Karpas-422 (cell line): ENCODE measurements at regions not wholly inside any gene's neighbourhood (a gene's known extent, or its start where the extent isn't known, plus 50 kb on each side); places are given as distances from the start of the nearest gene placed in this dataset.
"Not testable (repeated sequence)": the region's sequence is repeated elsewhere in the genome, so short reads cannot be mapped to it uniquely, and the experiment has no call there.

ENCODE experiments used
- DNase-seq: peaks from one replicate; pipeline ENCODE4 v3.0.0-alpha.2; 2015
- H2AFZ ChIP-seq: fragments of 200-600 bp; sonication (generic); 2 replicates; pipeline ENCODE4 v1.6.1; 2014; ENCODE audit warnings: antibody characterized with exemption, low read length, mixed read lengths
- H3K27ac ChIP-seq: fragments of 200-600 bp; sonication (generic); 2 replicates; pipeline ENCODE4 v1.5.1; 2014; ENCODE audit warnings: mild to moderate bottlenecking, low read length, moderate library complexity
- H3K27me3 ChIP-seq: fragments of 200-600 bp; sonication (generic); 2 replicates; pipeline ENCODE4 v1.6.1; 2014; ENCODE audit warnings: low read length, mixed read lengths
- H3K36me3 ChIP-seq: fragments of 200-600 bp; sonication (generic); 2 replicates; pipeline ENCODE4 v1.6.1; 2014; ENCODE audit warnings: low read length, mixed read lengths; ENCODE audit not compliant: insufficient read depth
- H3K4me1 ChIP-seq: fragments of 200-600 bp; sonication (generic); 2 replicates; pipeline ENCODE4 v1.6.1; 2014; ENCODE audit warnings: mild to moderate bottlenecking, low read length, mixed read lengths
- H3K4me2 ChIP-seq: fragments of 200-600 bp; sonication (generic); 2 replicates; pipeline ENCODE4 v1.6.1; 2014; ENCODE audit warnings: low read length, low read depth, mild to moderate bottlenecking; ENCODE audit not compliant: poor library complexity, severe bottlenecking
- H3K4me3 ChIP-seq: fragments of 200-600 bp; sonication (generic); 2 replicates; pipeline ENCODE4 v1.5.1; 2014; ENCODE audit warnings: mild to moderate bottlenecking, antibody characterized with exemption, low read length, mixed read lengths
- H3K79me2 ChIP-seq: fragments of 200-600 bp; sonication (generic); 2 replicates; pipeline ENCODE4 v1.6.1; 2014; ENCODE audit warnings: mild to moderate bottlenecking, low read length, mixed read lengths
- H3K9ac ChIP-seq: fragments of 200-600 bp; sonication (generic); 2 replicates; pipeline ENCODE4 v1.6.0; 2014; ENCODE audit warnings: low read length
- H3K9me2 ChIP-seq: fragments of 200-600 bp; sonication (generic), shearing (Covaris generic); replicated peaks from 2 replicates; pipeline ENCODE4 v1.6.0; 2014; ENCODE audit warnings: mild to moderate bottlenecking, low read length, moderate library complexity; ENCODE audit not compliant: insufficient read depth
- H3K9me3 ChIP-seq: fragments of 300-700, 200-600 bp; sonication (generic); 2 replicates; pipeline ENCODE4 v1.6.1; 2014; ENCODE audit warnings: low read length, mixed read lengths
- H4K20me1 ChIP-seq: fragments of 200-600 bp; sonication (generic); 2 replicates; pipeline ENCODE4 v1.6.1; 2014; ENCODE audit warnings: mild to moderate bottlenecking, antibody characterized with exemption, low read length, low read depth; ENCODE audit not compliant: insufficient read depth

- no peak for DNase-seq
- H3K4me3 ChIP-seq = no peak overlapping the region
- H3K9ac ChIP-seq = no peak overlapping the region
- no peaks in the 10 kb centered on the region for H3K9me3 ChIP-seq
- no peak overlapping the region for H2AFZ ChIP-seq
- H3K27ac ChIP-seq = no peak overlapping the region
- no peaks in the 10 kb centered on the region for H3K79me2 ChIP-seq
- no peaks in the 10 kb centered on the region for H3K9me2 ChIP-seq
- no peaks in the 10 kb centered on the region for H3K36me3 ChIP-seq
- no peaks in the 10 kb centered on the region for H3K27me3 ChIP-seq
- peaks cover 8% of the 10 kb centered on the region; the same call in 1 of the 2 replicates for H3K4me1 ChIP-seq
- no peaks in the 10 kb centered on the region for H4K20me1 ChIP-seq
- H3K4me2 ChIP-seq = no peak overlapping the region
These were observed 193.2 kb upstream of the MYLIP start for GRCh38 chr6:15935661-15936060.

GRCh38 chr6:15931697-15932096 lies 197.2 kb upstream of the MYLIP start:
- not testable (repeated sequence) for H3K4me1 ChIP-seq, H3K4me3 ChIP-seq, DNase-seq, H3K9me3 ChIP-seq, H3K27ac ChIP-seq, H3K36me3 ChIP-seq, H3K9ac ChIP-seq, H3K9me2 ChIP-seq, H3K4me2 ChIP-seq, H4K20me1 ChIP-seq, H3K27me3 ChIP-seq, H3K79me2 ChIP-seq, H2AFZ ChIP-seq

- H3K9me2 ChIP-seq = no peaks in the 10 kb centered on the region
These were observed 198.7 kb upstream of the MYLIP start for GRCh38 chr6:15930207-15930606.

GRCh38 chr6:15929685-15930084 lies 199.2 kb upstream of the MYLIP start:
- H3K4me1 ChIP-seq = no peaks in the 10 kb centered on the region
- H3K4me2 ChIP-seq = no peak overlapping the region
- H4K20me1 ChIP-seq = no peaks in the 10 kb centered on the region
- H2AFZ ChIP-seq = no peak overlapping the region
- H3K27me3 ChIP-seq = peaks cover 2% of the 10 kb centered on the region; the same call in 1 of the 2 replicates
- H3K9ac ChIP-seq = no peak overlapping the region
- H3K27ac ChIP-seq = no peak overlapping the region
- no peaks in the 10 kb centered on the region for H3K9me2 ChIP-seq
- no peak for DNase-seq
- H3K9me3 ChIP-seq = no peaks in the 10 kb centered on the region
- H3K36me3 ChIP-seq = no peaks in the 10 kb centered on the region
- no peak overlapping the region for H3K4me3 ChIP-seq
- H3K79me2 ChIP-seq = no peaks in the 10 kb centered on the region

More at GRCh38 chr6:15930207-15930606, 198.7 kb upstream of the MYLIP start:
- Histone ChIP-seq H3K36me3 (no peaks in the 10 kb centered on the region), H3K4me3 (no peak overlapping the region), H3K27me3 (peaks cover 2% of the 10 kb centered on the region; the same call in 1 of the 2 replicates), H2AFZ (no peak overlapping the region), H3K9me3 (no peaks in the 10 kb centered on the region), H3K4me1 (no peaks in the 10 kb centered on the region), H4K20me1 (no peaks in the 10 kb centered on the region), H3K4me2 (no peak overlapping the region), H3K27ac (no peak overlapping the region), H3K9ac (no peak overlapping the region), H3K79me2 (no peaks in the 10 kb centered on the region)
- no peak for DNase-seq

GRCh38 chr6:15927531-15928225 lies 201.2 kb upstream of the MYLIP start:
- no peaks in the 10 kb centered on the region for H3K36me3 ChIP-seq
- no peaks in the 10 kb centered on the region for H4K20me1 ChIP-seq
- H2AFZ ChIP-seq = no peak overlapping the region
- H3K4me3 ChIP-seq = no peak overlapping the region
- no peak for DNase-seq
- peaks cover 2% of the 10 kb centered on the region; the same call in 1 of the 2 replicates for H3K27me3 ChIP-seq
- H3K9me2 ChIP-seq = no peaks in the 10 kb centered on the region
- H3K4me2 ChIP-seq = no peak overlapping the region
- no peaks in the 10 kb centered on the region for H3K4me1 ChIP-seq
- H3K79me2 ChIP-seq = no peaks in the 10 kb centered on the region
- no peaks in the 10 kb centered on the region for H3K9me3 ChIP-seq
- H3K9ac ChIP-seq = no peak overlapping the region
- no peak overlapping the region for H3K27ac ChIP-seq

GRCh38 chr6:15926256-15926655 lies 202.6 kb upstream of the MYLIP start:
- H3K4me2 ChIP-seq = no peak overlapping the region
- no peak overlapping the region for H2AFZ ChIP-seq
- H3K9ac ChIP-seq = no peak overlapping the region
- no peak for DNase-seq
- H3K27me3 ChIP-seq = peaks cover 2% of the 10 kb centered on the region; the same call in 1 of the 2 replicates
- no peaks in the 10 kb centered on the region for H3K9me2 ChIP-seq
- no peaks in the 10 kb centered on the region for H3K4me1 ChIP-seq
- H3K36me3 ChIP-seq = no peaks in the 10 kb centered on the region
- H3K9me3 ChIP-seq = no peaks in the 10 kb centered on the region
- H4K20me1 ChIP-seq = no peaks in the 10 kb centered on the region
- no peaks in the 10 kb centered on the region for H3K79me2 ChIP-seq
- H3K4me3 ChIP-seq = no peak overlapping the region
- H3K27ac ChIP-seq = no peak overlapping the region

GRCh38 chr6:15924893-15925292 lies 204.0 kb upstream of the MYLIP start:
- no peaks in the 10 kb centered on the region for H3K9me3 ChIP-seq
- no peak for DNase-seq
- H2AFZ ChIP-seq = no peak overlapping the region
- no peaks in the 10 kb centered on the region for H3K4me1 ChIP-seq
- no peaks in the 10 kb centered on the region for H3K9me2 ChIP-seq
- H3K4me2 ChIP-seq = no peak overlapping the region
- H3K27me3 ChIP-seq = peaks cover 2% of the 10 kb centered on the region; the same call in 1 of the 2 replicates
- no peaks in the 10 kb centered on the region for H3K79me2 ChIP-seq
- H4K20me1 ChIP-seq = no peaks in the 10 kb centered on the region
- H3K36me3 ChIP-seq = no peaks in the 10 kb centered on the region
- no peak overlapping the region for H3K27ac ChIP-seq
- H3K9ac ChIP-seq = no peak overlapping the region
- H3K4me3 ChIP-seq = no peak overlapping the region

GRCh38 chr6:15922510-15923250 lies 206.2 kb upstream of the MYLIP start:
- no peak overlapping the region for H2AFZ ChIP-seq
- H3K4me1 ChIP-seq = no peaks in the 10 kb centered on the region
- H3K9me3 ChIP-seq = no peaks in the 10 kb centered on the region
- H3K9ac ChIP-seq = no peak overlapping the region
- no peak overlapping the region for H3K27ac ChIP-seq
- no peaks in the 10 kb centered on the region for H3K9me2 ChIP-seq
- H4K20me1 ChIP-seq = no peaks in the 10 kb centered on the region
- no peak for DNase-seq
- H3K79me2 ChIP-seq = no peaks in the 10 kb centered on the region
- H3K36me3 ChIP-seq = no peaks in the 10 kb centered on the region
- H3K27me3 ChIP-seq = no peaks in the 10 kb centered on the region
- no peak overlapping the region for H3K4me2 ChIP-seq
- H3K4me3 ChIP-seq = no peak overlapping the region
